RCC 7860 (cell line): ENCODE measurements at regions not wholly inside any gene's neighbourhood (a gene's known extent, or its start where the extent isn't known, plus 50 kb on each side); places are given as distances from the start of the nearest gene placed in this dataset.
"Not testable (repeated sequence)": the region's sequence is repeated elsewhere in the genome, so short reads cannot be mapped to it uniquely, and the experiment has no call there.

Source experiments
- DNase-seq: peaks from one replicate; pipeline ENCODE4 v3.0.0-alpha.2; 2015; ENCODE audit warnings: low spot score
- FAIRE-seq: peaks from 2 replicates; lab custom pipeline; 2012; peaks lifted over from hg19 to GRCh38; lab: Jason Lieb, UNC

DNA sequence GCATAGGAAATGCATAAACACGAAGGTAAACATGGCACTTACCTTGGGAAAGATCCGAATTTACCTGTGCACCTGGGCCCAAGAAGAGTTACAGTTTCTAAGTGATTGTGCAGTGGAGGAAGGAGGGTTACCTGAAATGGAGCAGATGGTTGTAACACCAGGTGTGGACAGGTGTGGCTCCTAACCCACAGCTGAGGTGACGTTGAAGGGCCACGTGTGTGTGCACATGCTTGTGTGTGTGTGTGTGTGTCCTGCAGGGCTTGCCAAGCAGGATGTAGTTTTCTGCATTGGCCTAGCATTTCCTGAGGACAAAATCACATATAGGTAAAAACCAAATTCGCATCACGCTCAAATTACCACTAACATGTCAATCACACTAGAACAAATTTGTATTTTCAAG, 240.8 kb downstream of the ANKRD60 start:
- DNase-seq = no peak
- FAIRE-seq = no peak

DNA sequence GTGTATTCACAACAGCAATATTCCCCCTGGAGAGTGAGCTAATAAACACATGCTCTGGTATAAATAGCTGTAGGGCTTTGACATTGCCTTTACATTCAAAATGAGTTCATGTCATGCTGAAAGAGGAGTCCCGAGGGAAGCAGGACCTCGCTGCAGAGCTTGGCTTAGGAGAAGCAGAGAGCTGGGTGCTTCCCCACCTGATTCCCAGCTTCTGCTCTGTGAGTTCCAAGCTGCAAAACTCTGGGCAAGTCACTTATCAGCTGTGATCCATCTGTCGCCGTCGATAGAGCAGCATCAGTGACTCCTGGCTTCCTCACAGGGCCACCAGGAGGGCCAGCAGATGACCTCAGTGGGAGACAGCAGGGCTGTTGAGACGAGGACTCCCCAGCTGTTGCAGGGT, 241.8 kb downstream of the ANKRD60 start:
- FAIRE-seq (no peak), DNase-seq (no peak)

DNA sequence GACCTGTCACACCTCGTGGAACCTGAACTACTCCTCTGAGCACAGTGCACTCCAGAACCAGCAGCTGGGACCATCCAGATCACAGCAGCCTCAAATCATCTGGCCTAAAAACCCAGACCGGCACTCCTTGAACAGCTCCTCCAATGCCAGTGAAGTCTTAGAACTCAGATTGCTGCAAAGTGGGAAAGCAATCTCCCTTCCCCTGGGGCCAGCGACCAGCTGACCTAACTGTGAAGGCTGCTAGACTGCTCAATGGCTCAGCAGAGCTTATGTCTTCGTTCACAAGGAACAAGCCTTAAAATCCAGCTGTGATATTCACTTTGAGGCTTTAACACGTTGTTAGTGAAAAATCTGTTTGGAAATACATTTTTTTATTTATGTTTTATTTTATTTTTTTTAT, 243.2 kb downstream of the ANKRD60 start:
- DNase-seq (no peak), FAIRE-seq (no peak)

DNA sequence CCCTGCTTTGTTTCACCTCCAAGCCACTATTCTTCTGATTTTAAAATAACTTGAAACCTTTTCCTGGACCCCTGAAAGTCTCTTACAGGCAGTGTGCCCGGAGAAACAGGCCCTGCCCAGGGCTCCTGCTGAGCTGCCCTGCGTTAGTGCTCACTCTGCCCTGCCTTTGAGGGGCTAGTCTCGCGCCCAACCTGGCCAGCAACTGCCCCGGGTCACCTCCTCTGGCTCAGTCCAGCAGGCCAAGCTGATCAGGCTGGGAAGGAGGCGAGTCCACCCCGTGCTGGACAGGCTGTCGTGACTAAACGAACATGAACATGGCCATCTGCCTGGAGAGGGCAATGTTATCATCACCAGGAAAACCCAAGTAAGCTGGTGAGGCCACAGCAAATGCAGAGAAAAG, 245.4 kb downstream of the ANKRD60 start:
- DNase-seq (no peak), FAIRE-seq (no peak)

DNA sequence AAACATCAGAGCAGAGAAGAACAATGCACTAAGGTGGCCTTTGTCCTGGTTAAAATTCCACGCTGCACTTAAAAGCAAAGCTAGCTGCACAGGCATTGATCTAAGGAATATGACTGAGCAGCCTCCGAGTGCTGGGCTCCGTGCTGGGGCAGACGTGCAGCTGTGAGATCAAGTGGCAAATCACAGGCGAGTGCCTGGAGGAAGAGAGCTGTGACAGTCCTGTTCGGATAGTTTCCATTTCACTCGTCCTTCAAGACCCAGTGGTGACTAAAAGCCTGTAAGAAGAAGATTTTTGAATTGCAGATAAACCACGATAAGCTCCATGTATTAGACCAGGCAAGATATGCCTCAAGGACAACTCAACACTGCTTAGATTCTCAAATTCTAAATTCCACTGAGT, 247.9 kb downstream of the ANKRD60 start:
- FAIRE-seq (no peak), DNase-seq (no peak)

DNA sequence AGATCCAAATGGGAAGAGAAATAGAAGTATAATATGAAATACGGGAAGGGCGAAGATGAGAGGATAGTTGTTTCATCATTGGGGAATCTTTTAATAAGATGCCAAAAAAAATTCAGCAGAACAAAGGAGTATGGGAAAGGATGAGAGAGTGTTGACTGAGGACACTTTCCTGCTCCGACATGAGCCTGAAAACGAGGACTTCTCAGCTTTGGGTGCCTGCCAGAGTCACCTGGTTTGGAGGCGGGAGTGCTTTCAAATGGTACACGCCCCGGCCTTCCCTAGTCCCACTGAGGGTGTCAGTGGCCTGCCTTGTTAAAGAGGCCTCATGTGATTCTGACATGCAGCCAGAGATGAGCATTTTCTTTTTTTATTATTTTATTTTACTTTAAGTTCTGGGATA, 250.9 kb downstream of the ANKRD60 start:
- no peak for FAIRE-seq

DNA sequence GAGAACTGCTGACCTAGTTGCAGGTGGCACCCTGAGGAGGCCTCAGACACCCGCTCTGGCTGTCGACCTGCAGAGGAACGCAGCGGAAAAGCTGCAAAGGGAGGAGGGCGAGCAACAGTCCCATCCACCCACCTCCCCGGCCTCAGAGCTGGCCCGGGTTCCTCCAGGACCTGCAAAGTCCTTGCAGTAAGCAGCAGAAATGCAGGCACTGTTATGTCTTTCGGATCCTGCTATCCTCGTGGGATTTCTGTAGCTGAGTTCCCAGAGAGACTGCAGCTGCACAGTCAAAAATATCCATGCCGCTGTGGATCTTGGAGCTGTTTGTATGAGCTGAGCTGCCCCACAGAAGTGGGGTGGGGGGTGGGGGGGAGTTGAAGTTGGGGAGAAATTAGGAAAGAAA, 251.3 kb downstream of the ANKRD60 start:
- FAIRE-seq (no peak), DNase-seq (no peak)

More for the DNA sequence above, 250.9 kb downstream of the ANKRD60 start:
- no peak for DNase-seq

DNA sequence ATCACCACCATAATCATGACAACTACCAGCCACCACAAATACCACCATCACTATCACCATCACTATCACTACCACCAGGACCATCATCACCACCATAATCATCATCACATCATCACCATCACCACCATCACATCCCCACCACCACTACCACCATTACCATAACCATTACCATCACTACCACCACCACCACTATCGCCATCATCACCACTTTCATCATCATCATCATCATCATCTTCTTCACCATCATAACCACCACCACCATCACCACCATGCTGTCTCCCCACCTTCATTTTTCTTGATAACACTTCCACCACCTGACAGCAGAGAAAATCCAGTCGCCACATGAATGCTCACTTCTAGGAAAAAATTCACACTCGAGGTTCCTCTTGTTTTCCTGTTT, 253.6 kb downstream of the ANKRD60 start:
- FAIRE-seq = no peak
- DNase-seq = no peak

DNA sequence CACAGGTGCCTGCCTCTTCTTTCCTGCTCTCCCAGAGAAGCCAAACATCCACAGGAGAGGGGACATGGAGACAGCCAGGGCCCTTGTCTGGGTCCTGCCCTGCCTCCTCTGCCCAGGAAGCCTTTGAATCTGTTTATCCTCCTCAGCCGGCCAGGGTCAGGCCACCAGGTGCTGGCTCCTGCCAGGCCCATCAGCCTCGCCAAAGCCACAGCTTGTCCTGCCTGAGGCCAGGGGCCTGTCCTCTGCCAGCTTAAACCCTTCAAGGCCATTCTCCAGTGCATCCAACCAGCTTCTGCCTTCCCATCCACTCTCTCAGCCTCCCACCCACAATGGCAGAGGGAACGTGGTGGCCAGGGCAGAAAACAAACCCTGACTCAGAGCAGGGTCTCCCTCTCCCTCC, 254.6 kb downstream of the ANKRD60 start:
- FAIRE-seq = no peak

DNA sequence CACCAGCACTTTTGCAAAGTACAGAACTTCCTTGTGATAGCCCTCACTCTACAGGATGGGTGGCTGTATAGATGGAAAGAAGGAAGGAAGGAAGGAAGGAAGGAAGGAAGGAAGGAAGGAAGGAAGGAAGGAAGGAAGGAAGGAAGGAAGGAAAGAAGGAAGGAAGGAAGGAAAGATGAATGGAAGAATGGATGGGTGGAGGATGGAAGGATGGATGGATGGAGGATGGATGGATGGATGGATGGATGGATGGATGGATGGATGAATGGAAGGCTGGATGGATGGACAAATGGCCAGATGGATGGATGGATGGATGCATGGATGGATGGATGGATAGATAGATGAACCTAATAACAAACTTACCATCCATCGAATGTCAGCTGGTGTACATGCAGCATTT, 256.9 kb downstream of the ANKRD60 start:
- not testable (repeated sequence) for DNase-seq, FAIRE-seq

More for the DNA sequence above, 254.6 kb downstream of the ANKRD60 start:
- DNase-seq = no peak

DNA sequence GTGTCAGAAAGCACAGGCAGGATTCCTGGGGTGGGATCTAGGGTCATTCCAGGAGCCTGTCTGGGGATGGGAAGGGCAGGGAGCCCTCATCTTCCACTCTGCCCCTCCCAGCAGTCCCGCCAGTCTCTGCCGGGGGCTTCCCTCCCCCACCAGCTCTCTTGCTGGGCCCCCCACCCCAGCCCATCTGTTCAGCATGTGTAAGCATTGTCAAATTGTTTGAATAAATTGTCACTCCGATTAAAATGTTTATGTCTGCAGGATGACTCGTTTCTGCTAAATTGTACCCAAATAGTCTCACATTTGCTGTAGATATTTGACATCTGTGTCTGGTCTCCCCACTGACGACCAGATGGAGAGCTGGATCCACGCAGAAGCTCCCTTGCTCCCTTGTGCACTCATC, 257.6 kb downstream of the ANKRD60 start:
- no peak for DNase-seq
- FAIRE-seq = no peak

DNA sequence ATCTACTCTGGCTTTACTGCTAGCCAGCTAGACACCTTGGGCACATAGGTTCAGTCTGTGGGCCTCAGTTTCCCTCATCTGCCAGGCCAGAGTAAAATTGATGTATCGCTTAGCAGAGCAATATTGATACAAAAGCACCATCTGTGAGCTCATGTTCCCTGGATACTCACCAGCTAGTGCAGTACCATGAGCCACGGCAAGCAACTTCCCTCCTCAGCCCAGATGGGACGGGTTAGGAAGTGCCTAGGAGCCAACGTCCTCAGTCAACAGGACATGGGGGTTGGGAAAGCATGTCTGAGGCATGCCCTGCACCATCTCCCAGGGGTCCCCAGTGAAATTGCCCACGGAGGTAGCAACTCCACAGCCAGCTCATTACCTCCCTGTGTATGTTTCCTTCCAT, 258.3 kb downstream of the ANKRD60 start:
- FAIRE-seq (no peak), DNase-seq (no peak)

DNA sequence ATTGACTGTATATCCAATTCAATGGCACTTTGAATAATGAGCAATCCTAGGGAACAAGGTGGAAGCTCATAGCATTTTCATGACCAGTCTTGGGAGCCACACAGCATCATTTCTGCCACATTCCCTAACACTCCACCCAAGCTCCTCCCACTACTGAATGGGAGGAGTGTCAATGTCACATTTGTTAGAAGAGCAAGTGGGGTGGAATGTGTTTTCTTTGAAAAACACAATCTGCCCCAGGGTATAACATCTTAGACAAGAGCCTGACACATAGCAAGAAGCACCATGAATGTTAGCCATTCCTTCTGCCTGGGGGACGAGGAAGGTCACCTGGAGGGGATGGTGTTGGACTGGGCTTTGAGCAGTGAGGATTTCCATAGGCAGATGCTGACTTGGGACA, 258.3 kb upstream of the PMEPA1 start:
- no peak for FAIRE-seq
- no peak for DNase-seq

DNA sequence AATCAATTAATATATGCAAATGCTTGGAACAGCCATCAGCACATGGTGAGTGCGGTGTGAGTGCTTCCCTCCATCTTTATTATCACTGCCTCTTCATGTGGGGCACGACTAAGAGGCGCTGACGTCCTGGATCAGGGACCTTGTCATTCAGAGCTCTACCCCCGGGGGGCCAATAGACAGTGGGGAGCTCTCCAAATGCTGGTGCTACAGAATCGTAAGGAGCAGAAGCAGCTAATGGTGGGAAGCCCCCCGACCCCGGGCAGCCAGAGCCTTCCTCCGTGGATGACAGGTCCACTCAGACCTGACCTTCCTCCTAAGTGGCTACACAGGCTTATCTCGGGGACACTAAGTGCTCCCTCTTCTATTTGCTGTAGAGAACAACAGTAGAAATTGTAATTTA, 257.5 kb upstream of the PMEPA1 start:
- FAIRE-seq (no peak), DNase-seq (no peak)

DNA sequence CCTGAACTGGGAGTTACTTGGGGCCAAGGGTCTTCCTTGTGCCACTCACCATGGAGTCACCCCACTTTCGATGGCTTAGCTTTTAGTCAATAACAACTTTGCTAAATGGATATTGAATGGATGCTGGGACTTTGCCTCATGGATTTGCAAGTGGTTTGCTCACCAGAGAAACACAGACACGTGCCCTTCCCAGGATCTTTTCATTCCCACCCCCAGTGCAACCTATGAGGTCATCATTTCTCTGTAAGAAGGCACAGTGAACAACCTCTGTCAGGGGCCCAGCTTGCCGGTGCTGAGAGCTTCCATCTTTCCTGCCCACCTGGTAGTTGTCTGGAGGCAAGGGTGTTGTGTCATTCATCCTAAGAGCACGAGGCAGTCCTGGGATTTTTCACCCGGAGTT, 256.8 kb upstream of the PMEPA1 start:
- FAIRE-seq = no peak
- DNase-seq = no peak

DNA sequence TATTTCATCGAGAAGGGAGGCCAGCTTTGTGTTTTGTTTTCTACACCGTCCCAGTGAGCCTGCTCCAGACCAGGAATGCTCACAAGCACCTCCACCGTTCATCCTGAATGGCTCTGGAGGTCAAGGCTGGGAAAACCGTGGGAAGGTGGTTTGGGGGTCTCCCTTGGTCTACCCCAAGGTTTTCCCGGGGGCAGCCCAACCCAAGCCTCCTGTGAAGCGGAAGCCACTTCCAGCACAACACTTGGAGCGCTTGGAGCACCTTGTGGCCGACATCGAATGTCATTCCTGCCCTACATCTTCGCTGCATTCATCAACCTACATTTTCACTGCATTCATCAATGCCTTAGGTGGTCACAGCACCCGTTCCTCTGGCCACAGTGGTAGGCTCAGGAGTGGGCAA, 255.6 kb upstream of the PMEPA1 start:
- FAIRE-seq (no peak), DNase-seq (no peak)

DNA sequence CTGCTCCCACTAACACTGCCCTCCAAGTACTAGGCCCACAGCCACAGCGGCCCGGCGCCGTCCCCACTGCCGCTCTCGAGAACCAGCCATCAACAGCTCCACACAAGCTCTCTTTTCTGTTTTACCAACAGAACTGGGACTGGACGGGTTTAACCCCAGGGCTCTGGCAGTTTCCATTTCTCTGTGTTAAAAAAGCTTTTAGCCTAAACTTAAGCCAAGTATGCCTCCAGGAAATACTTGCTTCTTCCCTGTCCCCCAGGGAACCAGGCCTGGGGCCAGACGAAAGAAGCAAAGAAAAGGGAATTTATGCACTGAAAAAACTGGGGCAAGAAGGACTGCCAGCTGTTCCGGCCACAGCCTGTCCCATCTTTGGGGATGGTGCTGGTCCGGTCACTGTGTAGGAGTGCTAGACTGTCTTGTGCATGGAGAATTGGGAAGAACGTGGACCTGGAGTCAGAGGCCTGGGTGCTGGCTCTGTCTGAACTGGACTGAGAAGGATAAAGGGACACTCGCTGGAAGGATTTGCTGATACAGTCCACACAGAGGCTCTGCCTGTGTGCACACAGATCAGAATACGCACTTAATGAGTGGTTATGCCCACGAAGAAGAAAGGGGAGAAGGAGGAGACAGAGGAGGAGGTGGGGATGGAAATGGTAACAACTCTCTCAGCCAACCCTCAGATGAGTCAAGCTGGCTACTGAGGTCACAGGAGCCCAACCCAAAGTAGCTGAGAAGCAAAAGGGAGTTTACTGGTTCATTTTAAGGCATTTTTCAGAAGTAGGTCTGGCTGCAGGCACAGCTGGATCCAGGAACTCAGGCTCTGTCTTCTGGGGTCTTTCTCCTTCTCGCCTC, 254.4 kb upstream of the PMEPA1 start:
- FAIRE-seq (no peak), DNase-seq (no peak)

DNA sequence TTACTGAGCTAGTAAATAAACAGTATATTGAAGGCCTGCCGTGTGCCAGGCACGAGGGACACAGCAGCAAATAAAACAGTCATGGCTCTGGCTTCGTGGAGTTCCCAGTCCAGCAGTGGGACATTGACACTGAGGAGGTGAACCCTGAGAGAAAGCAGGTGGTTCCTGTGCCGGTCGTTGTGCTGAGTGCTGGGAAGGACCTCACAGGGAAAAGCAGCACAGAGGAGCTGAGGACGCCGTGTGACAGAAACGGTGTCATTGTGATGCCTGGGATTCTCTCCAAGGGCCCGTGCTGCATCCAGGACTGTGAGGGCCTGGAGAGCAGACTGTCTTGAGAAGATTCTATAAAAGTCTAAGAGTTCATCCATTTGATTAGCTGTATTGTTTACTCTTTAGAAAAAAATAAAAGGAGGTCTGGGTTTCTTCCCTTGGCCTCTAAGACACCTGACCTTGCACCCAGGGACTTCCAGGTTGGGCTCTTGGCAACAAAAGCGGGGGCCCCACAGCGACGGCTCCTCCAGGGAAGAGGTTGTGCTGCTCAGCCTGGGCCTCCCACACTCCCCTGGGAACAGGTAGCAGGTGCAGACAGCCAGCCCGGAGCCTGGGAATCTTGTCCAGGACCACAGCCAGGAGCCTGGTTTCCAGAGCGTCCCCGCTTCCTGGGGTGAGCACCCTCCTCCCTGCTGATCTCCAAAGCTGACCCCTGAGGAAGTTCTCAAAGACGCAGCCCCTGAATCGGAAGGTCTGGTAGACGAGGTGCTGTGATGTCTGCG, 251.2 kb upstream of the PMEPA1 start:
- DNase-seq (no peak), FAIRE-seq (no peak)

DNA sequence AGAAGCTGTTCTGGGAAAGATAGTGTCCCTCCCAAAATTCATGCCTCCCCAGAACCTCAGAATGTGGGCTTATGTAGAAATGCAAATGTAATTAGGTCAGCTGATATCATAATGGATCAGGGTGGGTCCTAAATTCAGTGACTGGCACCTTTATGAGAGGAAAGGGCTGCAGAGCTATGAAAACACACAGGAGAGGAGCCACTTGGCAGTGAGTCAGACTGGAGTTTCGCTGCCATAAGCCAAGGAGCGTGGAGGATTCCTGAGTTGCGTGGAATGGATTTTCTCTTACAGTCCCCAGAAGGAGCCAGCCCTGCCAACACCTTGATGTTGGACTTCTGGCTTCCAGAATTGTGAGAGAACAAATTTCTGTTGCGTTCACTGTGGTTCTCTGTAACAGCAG, 249.8 kb upstream of the PMEPA1 start:
- no peak for DNase-seq
- FAIRE-seq = no peak

DNA sequence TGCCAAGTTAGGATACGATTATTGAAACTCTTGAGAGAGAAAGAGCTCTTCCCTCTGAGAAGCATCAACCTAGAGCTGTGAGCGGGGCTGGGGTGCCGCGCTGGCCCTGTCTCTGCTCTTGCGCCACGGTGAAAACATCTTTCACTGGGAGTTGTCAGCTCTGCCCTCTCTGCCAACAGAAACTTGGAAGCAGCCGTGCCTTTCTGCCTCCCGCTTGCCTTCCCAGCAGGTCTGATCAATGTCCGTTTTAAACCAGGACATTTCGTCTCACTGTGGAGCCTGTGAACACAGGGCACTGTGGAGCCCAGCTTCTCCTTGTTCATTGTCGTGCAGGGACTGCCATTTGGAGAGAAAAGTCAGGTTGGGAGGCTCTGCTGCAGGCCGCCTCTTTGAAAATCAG, 249.2 kb upstream of the PMEPA1 start:
- DNase-seq = no peak

DNA sequence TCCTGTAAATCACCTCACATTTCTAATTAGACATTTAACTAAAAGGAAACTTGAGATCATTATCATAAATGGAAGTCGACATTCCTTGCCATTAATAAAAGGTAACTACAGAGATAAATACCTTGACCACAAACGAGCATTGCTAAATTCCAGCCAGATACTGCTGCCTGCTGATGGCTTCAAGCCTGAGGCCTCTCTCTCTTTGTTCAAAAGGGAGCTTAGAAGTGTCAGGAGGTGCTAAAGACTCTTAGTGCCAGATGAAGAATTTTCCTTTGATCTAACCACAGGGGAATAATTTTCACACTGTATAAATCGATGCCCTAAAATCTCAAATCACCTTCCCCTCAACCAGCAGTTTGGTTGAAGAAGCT, 248.2 kb upstream of the PMEPA1 start:
- DNase-seq (no peak), FAIRE-seq (no peak)

More for the DNA sequence above, 249.2 kb upstream of the PMEPA1 start:
- FAIRE-seq = no peak

DNA sequence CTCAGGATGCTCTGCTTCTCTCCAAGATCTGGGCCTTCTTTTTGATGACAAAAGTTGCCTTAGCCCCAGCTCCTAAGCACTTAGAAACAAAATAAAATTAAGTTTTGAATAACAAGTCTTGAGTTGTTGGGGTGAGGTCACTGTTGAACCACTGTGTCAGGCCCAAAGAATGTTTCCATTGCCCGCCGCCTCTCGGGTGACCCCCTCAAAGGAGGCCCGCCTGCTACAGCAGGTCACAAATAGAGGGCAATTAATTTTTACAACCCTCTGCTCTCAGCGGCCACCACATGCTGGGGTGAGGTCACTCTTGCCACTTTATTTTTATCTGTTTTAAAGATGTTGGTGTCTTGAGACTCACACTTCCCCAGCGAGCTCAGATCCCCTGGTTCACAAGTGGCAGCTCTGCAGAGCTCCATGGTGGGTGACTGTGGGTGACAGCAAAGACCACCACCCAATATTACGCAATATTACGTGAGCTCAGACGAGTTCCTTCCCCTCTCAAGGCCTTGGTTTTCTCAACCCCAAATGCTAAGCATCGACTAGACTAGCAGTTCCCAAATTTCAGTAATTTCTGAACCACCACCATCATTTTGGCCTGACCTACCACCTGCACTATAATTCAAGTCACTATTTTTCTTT, 247.7 kb upstream of the PMEPA1 start:
- no peak for DNase-seq
- FAIRE-seq = no peak
